Vagina (tissue), 2 donors: ENCODE measurements at regions not wholly inside any gene's neighbourhood (a gene's known extent, or its start where the extent isn't known, plus 50 kb on each side); places are given as distances from the start of the nearest gene placed in this dataset.

Experiments used
- DNase-seq, 2 donors: peaks; one replicate each; pipeline ENCODE4 v3.0.0-alpha.2; 2017; ENCODE audit errors: extremely low spot score in 2 of 2
- H3K27ac ChIP-seq: fragments of 200-600 bp; sonication (generic); one replicate; pipeline ENCODE4 v1.5.1; 2019
- H3K27me3 ChIP-seq: fragments of 200-600 bp; sonication (generic); one replicate; pipeline ENCODE4 v1.5.1; 2019
- H3K36me3 ChIP-seq, 2 donors: fragments of 200-600 bp; sonication (generic); one replicate each; pipeline ENCODE4 v1.5.1; 2017 to 2019
- H3K4me1 ChIP-seq: fragments of 200-600 bp; sonication (generic); one replicate; pipeline ENCODE4 v1.5.1; 2019
- H3K4me3 ChIP-seq, 2 donors: fragments of 200-600 bp; sonication (generic); 1 replicate in 1 of 2; 2 replicates in 1 of 2; pipeline ENCODE4 v1.5.1; 2016 to 2019
- H3K9me3 ChIP-seq: fragments of 200-600 bp; sonication (generic); one replicate; pipeline ENCODE4 v1.5.1; 2019
- POLR2A ChIP-seq, 2 donors: fragments of 450-650 bp; IDR thresholded peaks; one replicate each; pipeline ENCODE4 v1.6.1; 2017; ENCODE audit warnings: antibody characterized with exemption in 2 of 2, mild to moderate bottlenecking in 2 of 2, moderate library complexity in 2 of 2
- POLR2AphosphoS5 ChIP-seq, 2 donors: sonication (generic); formaldehyde crosslinking; IDR thresholded peaks; one replicate each; pipeline ENCODE4 v1.9.0; 2017; ENCODE audit warnings: antibody characterized with exemption in 2 of 2, mild to moderate bottlenecking in 2 of 2, low read depth in 1 of 2; ENCODE audit not compliant: insufficient read depth in 1 of 2
- intact Hi-C: fragments of 100-400 bp; cut with DNase I; formaldehyde crosslinking; loops from one replicate; pipeline ENCODE4 v1.15.1; 2023
- TF ChIP-seq, protein P1 (sequence below), 3 experiments: fragments of 450-650 bp in 2 of 3; fragments of 200-600 bp in 1 of 3; sonication (generic) in 1 of 3; IDR thresholded peaks; one replicate each; pipeline ENCODE4 v1.5.1; 2017 to 2019; ENCODE audit warnings: antibody characterized with exemption in 3 of 3, mild to moderate bottlenecking in 2 of 3, moderate library complexity in 2 of 3

DNA sequence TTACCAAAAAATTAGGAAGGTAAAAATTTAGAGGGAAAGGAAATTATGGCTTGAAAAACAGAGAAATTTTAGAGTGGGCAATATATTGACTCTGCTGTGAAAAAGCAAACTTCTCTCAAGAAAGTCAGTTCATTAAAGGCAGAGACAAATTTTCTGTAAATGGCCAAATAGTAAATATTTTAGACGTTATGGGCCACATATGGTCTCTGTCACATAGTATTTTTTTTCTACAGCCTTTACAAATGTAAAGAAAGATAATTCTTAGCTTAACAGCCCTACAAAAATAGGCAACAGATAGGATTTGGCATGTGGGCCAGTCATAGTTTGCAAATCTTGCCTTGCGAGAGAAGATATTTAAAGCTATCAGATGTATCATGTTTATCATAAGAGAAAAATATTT is 1750.4 kb downstream of the SUCLG1 start:
- no peak overlapping the region for H3K4me3 ChIP-seq
- TF ChIP-seq, protein P1, sequence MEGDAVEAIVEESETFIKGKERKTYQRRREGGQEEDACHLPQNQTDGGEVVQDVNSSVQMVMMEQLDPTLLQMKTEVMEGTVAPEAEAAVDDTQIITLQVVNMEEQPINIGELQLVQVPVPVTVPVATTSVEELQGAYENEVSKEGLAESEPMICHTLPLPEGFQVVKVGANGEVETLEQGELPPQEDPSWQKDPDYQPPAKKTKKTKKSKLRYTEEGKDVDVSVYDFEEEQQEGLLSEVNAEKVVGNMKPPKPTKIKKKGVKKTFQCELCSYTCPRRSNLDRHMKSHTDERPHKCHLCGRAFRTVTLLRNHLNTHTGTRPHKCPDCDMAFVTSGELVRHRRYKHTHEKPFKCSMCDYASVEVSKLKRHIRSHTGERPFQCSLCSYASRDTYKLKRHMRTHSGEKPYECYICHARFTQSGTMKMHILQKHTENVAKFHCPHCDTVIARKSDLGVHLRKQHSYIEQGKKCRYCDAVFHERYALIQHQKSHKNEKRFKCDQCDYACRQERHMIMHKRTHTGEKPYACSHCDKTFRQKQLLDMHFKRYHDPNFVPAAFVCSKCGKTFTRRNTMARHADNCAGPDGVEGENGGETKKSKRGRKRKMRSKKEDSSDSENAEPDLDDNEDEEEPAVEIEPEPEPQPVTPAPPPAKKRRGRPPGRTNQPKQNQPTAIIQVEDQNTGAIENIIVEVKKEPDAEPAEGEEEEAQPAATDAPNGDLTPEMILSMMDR (IDR thresholded peaks at IDR 0.05) = no peak
- no peak for TF ChIP-seq POLR2A (IDR thresholded peaks at IDR 0.05)
- TF ChIP-seq POLR2AphosphoS5 (IDR thresholded peaks at IDR 0.05; ENCODE audit: insufficient read depth in 1 of 2, low read depth in 1 of 2) = no peak
- H3K27me3 ChIP-seq = no peaks in the 10 kb centered on the region
- H3K27ac ChIP-seq = no peak overlapping the region
- no peaks in the 10 kb centered on the region for H3K4me1 ChIP-seq
- H3K36me3 ChIP-seq = no peaks in the 10 kb centered on the region
- intact Hi-C loops = no loop called here
- H3K9me3 ChIP-seq = no peaks in the 10 kb centered on the region
- no peak for DNase-seq

DNA sequence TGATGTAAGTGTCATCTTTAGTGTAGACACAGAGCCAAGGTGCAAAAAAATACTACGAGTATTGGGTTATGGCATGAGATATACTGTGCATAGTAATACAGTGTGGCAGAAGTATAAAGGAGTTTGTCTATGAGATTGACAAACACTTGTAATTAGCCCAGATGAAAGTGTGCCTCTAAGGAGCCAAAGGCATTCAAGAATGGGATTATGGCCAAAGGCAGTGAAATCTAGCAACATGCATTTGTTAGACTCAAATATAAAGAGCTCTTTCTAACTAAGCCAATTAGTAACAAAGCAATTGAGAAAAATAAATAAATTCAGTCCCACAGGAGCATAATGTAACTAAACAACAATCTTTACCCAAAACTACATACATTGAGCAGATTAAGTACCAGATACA is 1761.8 kb downstream of the SUCLG1 start:
- no peak for DNase-seq
- no peaks in the 10 kb centered on the region for H3K27me3 ChIP-seq
- intact Hi-C loops = no loop called here
- H3K9me3 ChIP-seq = no peaks in the 10 kb centered on the region
- no peaks in the 10 kb centered on the region for H3K36me3 ChIP-seq
- no peak overlapping the region for H3K4me3 ChIP-seq
- no peaks in the 10 kb centered on the region for H3K4me1 ChIP-seq
- TF ChIP-seq, protein P1 (IDR thresholded peaks at IDR 0.05) = no peak
- no peak for TF ChIP-seq POLR2AphosphoS5 (IDR thresholded peaks at IDR 0.05; ENCODE audit: insufficient read depth in 1 of 2, low read depth in 1 of 2)
- no peak for TF ChIP-seq POLR2A (IDR thresholded peaks at IDR 0.05)
- H3K27ac ChIP-seq = no peak overlapping the region

GRCh38 chr2:82694431-82694830 is 1764.6 kb downstream of the SUCLG1 start:
- no peak overlapping the region for H3K27ac ChIP-seq
- TF ChIP-seq POLR2AphosphoS5 (IDR thresholded peaks at IDR 0.05; ENCODE audit: insufficient read depth in 1 of 2, low read depth in 1 of 2) (no peak), POLR2A (IDR thresholded peaks at IDR 0.05) (no peak)
- TF ChIP-seq, protein P1 (IDR thresholded peaks at IDR 0.05) = no peak
- H3K27me3 ChIP-seq = no peaks in the 10 kb centered on the region
- intact Hi-C loops = no loop called here
- H3K36me3 ChIP-seq = no peaks in the 10 kb centered on the region
- no peaks in the 10 kb centered on the region for H3K9me3 ChIP-seq
- no peak overlapping the region for H3K4me3 ChIP-seq
- no peak for DNase-seq
- no peaks in the 10 kb centered on the region for H3K4me1 ChIP-seq

DNA sequence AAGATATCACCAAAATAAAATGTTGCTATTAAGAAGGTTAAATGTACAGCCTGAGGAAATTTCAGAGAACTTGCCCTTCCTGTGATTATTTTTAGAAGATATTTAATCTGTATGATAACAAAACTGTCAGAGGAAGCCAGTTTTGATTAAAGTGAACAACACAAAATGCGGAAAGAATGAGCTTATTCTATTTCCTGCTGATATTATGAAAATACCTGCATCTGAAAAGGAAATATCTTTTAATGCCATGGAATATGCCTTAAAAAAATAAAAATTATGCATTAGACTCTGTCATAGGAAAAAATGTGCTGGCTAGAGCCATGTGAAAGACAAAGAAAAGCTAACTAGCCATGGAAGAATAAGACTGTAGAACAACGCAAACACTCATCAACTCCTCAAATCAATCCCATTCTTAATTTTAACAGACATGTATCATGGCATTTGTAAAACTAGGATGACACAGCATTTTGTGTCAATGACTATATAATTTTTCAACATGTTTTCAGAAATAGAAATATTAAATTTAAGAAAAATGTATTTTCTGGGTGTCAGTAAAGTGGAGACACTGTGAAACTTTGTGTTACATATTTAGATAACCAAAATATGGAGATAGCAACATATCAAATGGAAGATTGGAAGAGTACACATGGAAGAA is 1768.2 kb downstream of the SUCLG1 start:
- TF ChIP-seq POLR2A (IDR thresholded peaks at IDR 0.05) (no peak), POLR2AphosphoS5 (IDR thresholded peaks at IDR 0.05; ENCODE audit: insufficient read depth in 1 of 2, low read depth in 1 of 2) (peak in 1 of 2 donors; percentile 12)
- TF ChIP-seq, protein P1 (IDR thresholded peaks at IDR 0.05) = no peak
- DNase-seq = no peak
- Histone ChIP-seq H3K4me1 (no peaks in the 10 kb centered on the region), H3K27ac (no peak overlapping the region), H3K4me3 (no peak overlapping the region), H3K27me3 (no peaks in the 10 kb centered on the region), H3K36me3 (no peaks in the 10 kb centered on the region), H3K9me3 (no peaks in the 10 kb centered on the region)
- intact Hi-C loops = no loop called here

DNA sequence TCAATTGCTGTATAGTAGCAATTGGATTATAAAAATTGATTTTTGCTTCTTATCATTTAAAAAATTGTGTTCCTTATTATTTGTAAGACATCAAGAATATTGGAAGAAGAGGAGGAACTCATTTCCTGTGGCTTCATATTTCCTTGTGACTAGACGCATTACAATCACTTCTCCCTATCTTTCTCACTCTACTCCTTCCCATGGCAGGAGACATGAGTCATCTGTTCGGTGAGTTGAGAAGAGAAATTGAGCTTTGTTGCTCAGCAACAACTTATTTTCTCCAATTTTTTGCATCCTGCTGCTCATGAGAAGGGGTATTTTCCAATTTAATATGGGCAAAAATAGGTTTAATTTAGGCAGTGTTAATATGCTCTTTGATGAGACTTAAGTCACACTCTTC is 1783.9 kb downstream of the SUCLG1 start:
- H3K9me3 ChIP-seq = no peaks in the 10 kb centered on the region
- DNase-seq = no peak
- H3K36me3 ChIP-seq = no peaks in the 10 kb centered on the region
- TF ChIP-seq, protein P1 (IDR thresholded peaks at IDR 0.05) = no peak
- no peak for TF ChIP-seq POLR2AphosphoS5 (IDR thresholded peaks at IDR 0.05; ENCODE audit: insufficient read depth in 1 of 2, low read depth in 1 of 2)
- H3K27me3 ChIP-seq = no peaks in the 10 kb centered on the region
- H3K4me1 ChIP-seq = no peaks in the 10 kb centered on the region
- H3K4me3 ChIP-seq = no peak overlapping the region
- H3K27ac ChIP-seq = no peak overlapping the region
- intact Hi-C loops = no loop called here
